HepG2 (cell line): ENCODE measurements at regions not wholly inside any gene's neighbourhood (a gene's known extent, or its start where the extent isn't known, plus 50 kb on each side); places are given as distances from the start of the nearest gene placed in this dataset.

Source experiments
- ATAC-seq: fragments of 200-7000 bp; cut with Tn5 transposase; 3 replicates; pipeline ENCODE4 v1.9.1; 2020; ENCODE audit warnings: mild to moderate bottlenecking, moderate library complexity
- BruUV-seq: library from RNA; stranded (reverse); fragments of 400-500 nt; replicated peaks from 2 replicates; lab custom pipeline; 2021; lab: Mats Ljungman, UMichigan
- CTCF ChIA-PET: fragments of 300-600 bp; formaldehyde crosslinking; extraction: SDS; loops from one replicate; lab custom pipeline; 2021; ENCODE audit warnings: low total read pairs, inconsistent platforms, low intra/inter-chr PET ratio; lab: Yijun Ruan, JAX
- POLR2A ChIA-PET: fragments of 350-600 bp; sonication (Branson Sonifier 250); formaldehyde crosslinking; loops from one replicate; lab custom pipeline; 2020; ENCODE audit warnings: antibody characterized with exemption, inconsistent platforms; lab: Yijun Ruan, JAX
- DNase-seq: peaks from one replicate; pipeline ENCODE4 v3.0.0-alpha.2; 2015; ENCODE audit warnings: low spot score
- FAIRE-seq: peaks from 3 replicates; lab custom pipeline; 2011; peaks lifted over from hg19 to GRCh38; lab: Jason Lieb, UNC
- H2AFZ ChIP-seq: one replicate; pipeline ENCODE4 v1.6.1; 2011; ENCODE audit warnings: low read length, inconsistent platforms
- H3K27ac ChIP-seq: fragments of 300-600 bp; 3 replicates; pipeline ENCODE4 v1.8.0; 2011; ENCODE audit warnings: mixed run types, mild to moderate bottlenecking, mixed read lengths, low read length, inconsistent platforms; ENCODE audit not compliant: insufficient read depth; ENCODE audit errors: extremely low read length
- H3K27me3 ChIP-seq, 2 experiments: fragments of 200-600 bp in 1 of 2; 2 replicates in 1 of 2; 3 replicates in 1 of 2; pipeline versions ENCODE4 v1.6.0 to v1.8.0; 2011; ENCODE audit warnings: low read length in 2 of 2, mild to moderate bottlenecking in 2 of 2, moderate library complexity in 2 of 2, inconsistent platforms in 1 of 2; ENCODE audit not compliant: insufficient read depth in 2 of 2, control insufficient read depth in 1 of 2
- H3K36me3 ChIP-seq, 2 experiments: fragments of 200-600 bp in 1 of 2; replicated peaks in 1 of 2; 2 replicates in 1 of 2; 3 replicates in 1 of 2; pipeline versions ENCODE4 v1.5.1 to v1.8.0; 2011; ENCODE audit warnings: low read length in 2 of 2, inconsistent platforms in 1 of 2; ENCODE audit not compliant: insufficient read depth in 2 of 2, control insufficient read depth in 1 of 2
- H3K4me1 ChIP-seq: 2 replicates; pipeline ENCODE4 v1.5.1; 2012; ENCODE audit warnings: low read length, inconsistent platforms; ENCODE audit not compliant: insufficient read depth
- H3K4me2 ChIP-seq: 2 replicates; pipeline ENCODE4 v1.6.0; 2011; ENCODE audit warnings: low read depth, low read length, inconsistent platforms
- H3K4me3 ChIP-seq, 3 experiments: fragments of 200-600 bp in 1 of 3; sonication (generic), shearing (Covaris generic) in 1 of 3; replicated peaks in 1 of 3; 2 replicates each; pipeline ENCODE4 v1.5.1; 2011 to 2016; ENCODE audit warnings: low read length in 3 of 3, inconsistent platforms in 2 of 3, low read depth in 2 of 3, mild to moderate bottlenecking in 2 of 3, control low read depth in 1 of 3, mixed read lengths in 1 of 3; ENCODE audit not compliant: insufficient read depth in 1 of 3
- H3K79me2 ChIP-seq: one replicate; pipeline ENCODE4 v1.6.1; 2011; ENCODE audit warnings: low read length, inconsistent platforms; ENCODE audit not compliant: insufficient read depth
- H3K9ac ChIP-seq: 2 replicates; pipeline ENCODE4 v1.6.0; 2011; ENCODE audit warnings: mild to moderate bottlenecking, low read depth, low read length, inconsistent platforms; ENCODE audit not compliant: insufficient read depth
- H3K9me3 ChIP-seq: 2 replicates; pipeline ENCODE4 v1.5.1; 2012; ENCODE audit warnings: mild to moderate bottlenecking, low read length
- H4K20me1 ChIP-seq: 2 replicates; pipeline ENCODE4 v1.6.0; 2011; ENCODE audit warnings: inconsistent platforms, mild to moderate bottlenecking, low read length, moderate library complexity; ENCODE audit not compliant: insufficient read depth
- CBFB ChIP-seq: sonication (generic); formaldehyde crosslinking; IDR thresholded peaks from 2 replicates; pipeline ENCODE4 v1.4.0; 2020; ENCODE audit warnings: missing genetic modification reagents
- EHMT2 ChIP-seq: fragments of 200-600 bp; sonication (generic); IDR thresholded peaks from 2 replicates; pipeline ENCODE4 v1.7.0; 2017; ENCODE audit warnings: antibody characterized with exemption, low read depth, low read length, borderline replicate concordance
- FOXA3 ChIP-seq: IDR thresholded peaks from 2 replicates; pipeline ENCODE4 v1.6.1; 2016; ENCODE audit warnings: missing genetic modification reagents, missing compliant biosample characterization
- FOXJ3 ChIP-seq: sonication (generic); formaldehyde crosslinking; IDR thresholded peaks from 2 replicates; pipeline ENCODE4 v1.4.0; 2020; ENCODE audit warnings: missing genetic modification reagents, mild to moderate bottlenecking, borderline replicate concordance
- GABPB1 ChIP-seq: IDR thresholded peaks from 2 replicates; pipeline ENCODE4 v1.6.1; 2016; ENCODE audit warnings: mild to moderate bottlenecking, missing genetic modification reagents, moderate library complexity, missing compliant biosample characterization
- MLLT10 ChIP-seq: sonication (generic); formaldehyde crosslinking; IDR thresholded peaks from 2 replicates; pipeline ENCODE4 v1.4.0; 2020; ENCODE audit warnings: missing genetic modification reagents
- YEATS2 ChIP-seq: sonication (generic); formaldehyde crosslinking; IDR thresholded peaks from 2 replicates; pipeline ENCODE4 v1.4.0; 2020; ENCODE audit warnings: missing genetic modification reagents, borderline replicate concordance
- ZFP62 ChIP-seq: sonication (generic); formaldehyde crosslinking; IDR thresholded peaks from 2 replicates; pipeline ENCODE4 v1.4.0; 2020; ENCODE audit warnings: missing genetic modification reagents
- ZNF549 ChIP-seq: sonication (generic); formaldehyde crosslinking; IDR thresholded peaks from 2 replicates; pipeline ENCODE4 v1.5.0; 2020; ENCODE audit warnings: missing genetic modification reagents
- ZNF788 ChIP-seq: sonication (generic); formaldehyde crosslinking; IDR thresholded peaks from 2 replicates; pipeline ENCODE4 v1.5.0; 2020; ENCODE audit warnings: mild to moderate bottlenecking, missing genetic modification reagents, borderline replicate concordance
- WGBS: methylation state at CpG from one replicate; pipeline ENCODE4 v1.1.6; 2017; ENCODE audit warnings: low lambda C conversion rate; 5-methylcytosine and 5-hydroxymethylcytosine counted together
- in situ Hi-C: cut with HindIII; loops from 2 replicates; pipeline ENCODE4 v1.10.0; 2017; ENCODE audit warnings: low pct_unique_long_range_greater_than_20kb; ENCODE audit not compliant: extremely low pct_ligation_motif_present
- intact Hi-C: fragments of 100-400 bp; cut with micrococcal nuclease; formaldehyde crosslinking; loops from one replicate; pipeline ENCODE4 v1.10.0; 2022; ENCODE audit not compliant: unreplicated experiment
- TF ChIP-seq, protein P1 (sequence below): sonication (generic); formaldehyde crosslinking; IDR thresholded peaks from 2 replicates; pipeline ENCODE4 v1.4.0; 2020; ENCODE audit warnings: missing genetic modification reagents, borderline replicate concordance
- TF ChIP-seq, protein P2 (sequence below): sonication (generic); formaldehyde crosslinking; IDR thresholded peaks from 2 replicates; pipeline ENCODE4 v1.5.1; 2020; ENCODE audit warnings: mild to moderate bottlenecking, missing genetic modification reagents, borderline replicate concordance
- TF ChIP-seq, protein P3 (sequence below): sonication (generic); formaldehyde crosslinking; IDR thresholded peaks from 2 replicates; pipeline ENCODE4 v1.9.0; 2022; ENCODE audit warnings: missing genetic modification reagents, mild to moderate bottlenecking, borderline replicate concordance

DNA sequence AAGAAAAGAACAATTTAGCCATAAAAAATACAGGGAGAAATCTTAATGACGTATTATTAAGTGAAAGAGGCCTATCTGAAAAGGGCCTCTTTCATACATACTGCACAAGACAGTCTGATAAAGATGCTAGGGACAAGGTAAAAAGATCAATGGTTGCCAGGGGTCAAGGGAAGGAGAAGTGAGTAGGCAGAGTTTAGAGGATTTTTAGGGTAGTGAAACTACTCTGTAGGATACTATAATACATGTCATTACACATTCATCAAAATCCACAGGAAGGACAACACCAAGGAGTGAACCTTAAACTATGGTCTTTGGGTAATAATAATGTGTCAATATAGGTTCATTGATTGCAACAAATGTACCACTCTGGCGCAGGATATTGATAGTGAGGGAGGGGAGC, 289.3 kb downstream of the FSIP2 start (continued):
- TF ChIP-seq, protein P1, sequence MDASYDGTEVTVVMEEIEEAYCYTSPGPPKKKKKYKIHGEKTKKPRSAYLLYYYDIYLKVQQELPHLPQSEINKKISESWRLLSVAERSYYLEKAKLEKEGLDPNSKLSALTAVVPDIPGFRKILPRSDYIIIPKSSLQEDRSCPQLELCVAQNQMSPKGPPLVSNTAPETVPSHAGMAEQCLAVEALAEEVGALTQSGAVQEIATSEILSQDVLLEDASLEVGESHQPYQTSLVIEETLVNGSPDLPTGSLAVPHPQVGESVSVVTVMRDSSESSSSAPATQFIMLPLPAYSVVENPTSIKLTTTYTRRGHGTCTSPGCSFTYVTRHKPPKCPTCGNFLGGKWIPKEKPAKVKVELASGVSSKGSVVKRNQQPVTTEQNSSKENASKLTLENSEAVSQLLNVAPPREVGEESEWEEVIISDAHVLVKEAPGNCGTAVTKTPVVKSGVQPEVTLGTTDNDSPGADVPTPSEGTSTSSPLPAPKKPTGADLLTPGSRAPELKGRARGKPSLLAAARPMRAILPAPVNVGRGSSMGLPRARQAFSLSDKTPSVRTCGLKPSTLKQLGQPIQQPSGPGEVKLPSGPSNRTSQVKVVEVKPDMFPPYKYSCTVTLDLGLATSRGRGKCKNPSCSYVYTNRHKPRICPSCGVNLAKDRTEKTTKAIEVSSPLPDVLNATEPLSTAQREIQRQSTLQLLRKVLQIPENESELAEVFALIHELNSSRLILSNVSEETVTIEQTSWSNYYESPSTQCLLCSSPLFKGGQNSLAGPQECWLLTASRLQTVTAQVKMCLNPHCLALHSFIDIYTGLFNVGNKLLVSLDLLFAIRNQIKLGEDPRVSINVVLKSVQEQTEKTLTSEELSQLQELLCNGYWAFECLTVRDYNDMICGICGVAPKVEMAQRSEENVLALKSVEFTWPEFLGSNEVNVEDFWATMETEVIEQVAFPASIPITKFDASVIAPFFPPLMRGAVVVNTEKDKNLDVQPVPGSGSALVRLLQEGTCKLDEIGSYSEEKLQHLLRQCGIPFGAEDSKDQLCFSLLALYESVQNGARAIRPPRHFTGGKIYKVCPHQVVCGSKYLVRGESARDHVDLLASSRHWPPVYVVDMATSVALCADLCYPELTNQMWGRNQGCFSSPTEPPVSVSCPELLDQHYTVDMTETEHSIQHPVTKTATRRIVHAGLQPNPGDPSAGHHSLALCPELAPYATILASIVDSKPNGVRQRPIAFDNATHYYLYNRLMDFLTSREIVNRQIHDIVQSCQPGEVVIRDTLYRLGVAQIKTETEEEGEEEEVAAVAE (CRISPR knock-in tag), result no peak
- no peak for TF ChIP-seq YEATS2
- no peak for TF ChIP-seq CBFB (CRISPR knock-in tag)
- no peak for TF ChIP-seq ZNF549 (CRISPR knock-in tag)

DNA sequence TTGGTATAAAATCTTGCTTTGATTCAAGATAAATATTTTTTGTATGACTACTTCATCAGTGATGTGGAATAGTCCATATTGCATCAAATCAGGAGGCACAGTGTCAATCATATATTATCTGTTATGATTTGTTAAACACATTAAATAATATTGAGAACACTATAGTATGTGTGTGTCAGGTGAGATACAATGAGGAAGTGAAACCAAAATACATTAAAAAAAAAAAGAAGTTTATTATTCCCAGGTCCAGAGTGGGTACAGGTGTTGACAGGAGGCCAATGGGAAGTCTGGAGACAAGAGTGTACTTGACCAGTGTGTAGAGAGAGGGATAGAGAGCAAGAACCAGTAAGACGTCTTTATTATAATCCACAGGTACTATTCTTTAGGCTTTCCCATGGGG, 292.6 kb downstream of the FSIP2 start:
- in situ Hi-C loops, result no loop called here
- POLR2A ChIA-PET, result no interaction called here
- ATAC-seq (no peak), FAIRE-seq (no peak), DNase-seq (no peak)
- Histone ChIP-seq H3K4me2 (no peak overlapping the region), H3K9me3 (no peaks in the 10 kb centered on the region), H2AFZ (no peak overlapping the region), H3K27ac (no peak overlapping the region), H4K20me1 (no peaks in the 10 kb centered on the region), H3K36me3 (no peaks in the 10 kb centered on the region), H3K9ac (no peak overlapping the region), H3K4me1 (peaks cover 9% of the 10 kb centered on the region)
- intact Hi-C loops, result no loop called here
- no TSS peak for BruUV-seq
- WGBS, result 100% methylated on average over 1 of the region's 1 CpG
- CTCF ChIA-PET, result no interaction called here
- TF ChIP-seq FOXA3 (no peak), ZNF788 (CRISPR knock-in tag) (no peak), FOXJ3 (CRISPR knock-in tag) (no peak), MLLT10 (CRISPR knock-in tag) (no peak), ZFP62 (CRISPR knock-in tag) (no peak), EHMT2 (no peak), GABPB1 (no peak)
- TF ChIP-seq, protein P2, sequence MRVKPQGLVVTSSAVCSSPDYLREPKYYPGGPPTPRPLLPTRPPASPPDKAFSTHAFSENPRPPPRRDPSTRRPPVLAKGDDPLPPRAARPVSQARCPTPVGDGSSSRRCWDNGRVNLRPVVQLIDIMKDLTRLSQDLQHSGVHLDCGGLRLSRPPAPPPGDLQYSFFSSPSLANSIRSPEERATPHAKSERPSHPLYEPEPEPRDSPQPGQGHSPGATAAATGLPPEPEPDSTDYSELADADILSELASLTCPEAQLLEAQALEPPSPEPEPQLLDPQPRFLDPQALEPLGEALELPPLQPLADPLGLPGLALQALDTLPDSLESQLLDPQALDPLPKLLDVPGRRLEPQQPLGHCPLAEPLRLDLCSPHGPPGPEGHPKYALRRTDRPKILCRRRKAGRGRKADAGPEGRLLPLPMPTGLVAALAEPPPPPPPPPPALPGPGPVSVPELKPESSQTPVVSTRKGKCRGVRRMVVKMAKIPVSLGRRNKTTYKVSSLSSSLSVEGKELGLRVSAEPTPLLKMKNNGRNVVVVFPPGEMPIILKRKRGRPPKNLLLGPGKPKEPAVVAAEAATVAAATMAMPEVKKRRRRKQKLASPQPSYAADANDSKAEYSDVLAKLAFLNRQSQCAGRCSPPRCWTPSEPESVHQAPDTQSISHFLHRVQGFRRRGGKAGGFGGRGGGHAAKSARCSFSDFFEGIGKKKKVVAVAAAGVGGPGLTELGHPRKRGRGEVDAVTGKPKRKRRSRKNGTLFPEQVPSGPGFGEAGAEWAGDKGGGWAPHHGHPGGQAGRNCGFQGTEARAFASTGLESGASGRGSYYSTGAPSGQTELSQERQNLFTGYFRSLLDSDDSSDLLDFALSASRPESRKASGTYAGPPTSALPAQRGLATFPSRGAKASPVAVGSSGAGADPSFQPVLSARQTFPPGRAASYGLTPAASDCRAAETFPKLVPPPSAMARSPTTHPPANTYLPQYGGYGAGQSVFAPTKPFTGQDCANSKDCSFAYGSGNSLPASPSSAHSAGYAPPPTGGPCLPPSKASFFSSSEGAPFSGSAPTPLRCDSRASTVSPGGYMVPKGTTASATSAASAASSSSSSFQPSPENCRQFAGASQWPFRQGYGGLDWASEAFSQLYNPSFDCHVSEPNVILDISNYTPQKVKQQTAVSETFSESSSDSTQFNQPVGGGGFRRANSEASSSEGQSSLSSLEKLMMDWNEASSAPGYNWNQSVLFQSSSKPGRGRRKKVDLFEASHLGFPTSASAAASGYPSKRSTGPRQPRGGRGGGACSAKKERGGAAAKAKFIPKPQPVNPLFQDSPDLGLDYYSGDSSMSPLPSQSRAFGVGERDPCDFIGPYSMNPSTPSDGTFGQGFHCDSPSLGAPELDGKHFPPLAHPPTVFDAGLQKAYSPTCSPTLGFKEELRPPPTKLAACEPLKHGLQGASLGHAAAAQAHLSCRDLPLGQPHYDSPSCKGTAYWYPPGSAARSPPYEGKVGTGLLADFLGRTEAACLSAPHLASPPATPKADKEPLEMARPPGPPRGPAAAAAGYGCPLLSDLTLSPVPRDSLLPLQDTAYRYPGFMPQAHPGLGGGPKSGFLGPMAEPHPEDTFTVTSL, result no peak
- TF ChIP-seq, protein P3, sequence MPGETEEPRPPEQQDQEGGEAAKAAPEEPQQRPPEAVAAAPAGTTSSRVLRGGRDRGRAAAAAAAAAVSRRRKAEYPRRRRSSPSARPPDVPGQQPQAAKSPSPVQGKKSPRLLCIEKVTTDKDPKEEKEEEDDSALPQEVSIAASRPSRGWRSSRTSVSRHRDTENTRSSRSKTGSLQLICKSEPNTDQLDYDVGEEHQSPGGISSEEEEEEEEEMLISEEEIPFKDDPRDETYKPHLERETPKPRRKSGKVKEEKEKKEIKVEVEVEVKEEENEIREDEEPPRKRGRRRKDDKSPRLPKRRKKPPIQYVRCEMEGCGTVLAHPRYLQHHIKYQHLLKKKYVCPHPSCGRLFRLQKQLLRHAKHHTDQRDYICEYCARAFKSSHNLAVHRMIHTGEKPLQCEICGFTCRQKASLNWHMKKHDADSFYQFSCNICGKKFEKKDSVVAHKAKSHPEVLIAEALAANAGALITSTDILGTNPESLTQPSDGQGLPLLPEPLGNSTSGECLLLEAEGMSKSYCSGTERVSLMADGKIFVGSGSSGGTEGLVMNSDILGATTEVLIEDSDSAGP (CRISPR knock-in tag), result no peak
- TF ChIP-seq, all 625 proteins: peak for 0
- Histone ChIP-seq H3K79me2 (no peaks in the 10 kb centered on the region), H3K27me3 (no peaks in the 10 kb centered on the region), H3K4me3 (no peak overlapping the region)
